HG02623 (cell line): ENCODE measurements at regions not wholly inside any gene's neighbourhood (a gene's known extent, or its start where the extent isn't known, plus 50 kb on each side); places are given as distances from the start of the nearest gene placed in this dataset.
A peak's percentile ranks its signal among the peaks of the same experiment; 100 is the strongest.
"Not testable (repeated sequence)": the region's sequence is repeated elsewhere in the genome, so short reads cannot be mapped to it uniquely, and the experiment has no call there.

ENCODE experiments used
- ATAC-seq: cut with Tn5 transposase; IDR thresholded peaks from one replicate; pipeline ENCODE4 v1.9.1; 2021; ENCODE audit warnings: moderate library complexity; ENCODE audit not compliant: unreplicated experiment

DNA sequence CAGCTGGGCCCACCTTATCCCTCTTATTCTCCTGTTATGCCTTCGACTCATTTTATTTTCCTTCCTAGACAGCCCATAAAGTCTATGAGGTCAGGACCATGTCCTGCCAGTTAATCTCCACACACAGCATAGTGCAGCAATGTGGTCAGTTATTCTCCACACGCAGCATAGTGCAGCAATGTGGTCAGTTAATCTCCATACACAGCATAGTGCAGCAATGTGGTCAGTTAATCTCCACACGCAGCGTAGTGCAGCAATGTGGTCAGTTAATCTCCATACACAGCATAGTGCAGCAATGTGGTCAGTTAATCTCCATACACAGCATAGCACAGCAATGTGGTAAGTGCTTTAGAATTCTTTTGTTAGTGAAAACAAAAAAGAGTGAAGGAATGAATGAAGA lies 77.8 kb downstream of the TEX36 start:
- ATAC-seq = no peak

DNA sequence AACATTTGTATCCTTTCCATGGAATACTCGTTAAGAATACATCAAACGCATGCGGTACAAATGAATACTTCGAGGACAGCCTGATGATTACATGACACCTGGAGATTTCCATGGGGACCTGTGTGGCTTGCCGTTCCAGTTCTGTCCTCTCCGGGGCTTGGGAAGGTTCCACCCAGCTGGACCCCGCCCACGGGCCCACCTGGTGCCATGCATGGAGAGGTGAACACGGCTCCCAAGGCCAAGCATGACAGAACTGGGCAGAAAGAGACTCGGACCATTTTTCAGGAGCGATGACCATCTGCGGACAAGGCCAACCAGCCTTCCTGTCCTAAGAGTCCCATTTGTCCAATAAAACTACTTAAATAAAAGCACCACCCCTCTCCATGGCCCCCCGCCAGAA lies 80.1 kb downstream of the TEX36 start:
- ATAC-seq = no peak

DNA sequence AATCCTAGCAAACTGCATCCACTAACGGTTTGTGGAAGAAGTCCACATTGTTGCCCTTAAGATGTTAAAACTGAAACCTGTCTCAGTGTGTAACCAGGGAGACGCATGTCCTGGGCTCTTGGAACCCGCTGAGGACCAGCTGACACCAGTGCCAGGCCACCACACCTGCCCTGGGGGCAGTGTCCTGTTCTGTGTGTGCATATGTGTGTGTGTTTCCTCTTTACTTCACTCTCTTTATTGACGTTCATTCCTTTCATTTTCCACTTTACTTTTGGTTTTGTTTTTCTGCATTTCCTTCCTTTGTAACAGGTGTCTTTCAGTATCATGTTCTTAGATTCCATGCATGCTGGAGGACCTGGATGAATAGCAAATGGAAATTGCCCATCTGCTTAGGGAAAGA lies 83.8 kb downstream of the TEX36 start:
- no peak for ATAC-seq

DNA sequence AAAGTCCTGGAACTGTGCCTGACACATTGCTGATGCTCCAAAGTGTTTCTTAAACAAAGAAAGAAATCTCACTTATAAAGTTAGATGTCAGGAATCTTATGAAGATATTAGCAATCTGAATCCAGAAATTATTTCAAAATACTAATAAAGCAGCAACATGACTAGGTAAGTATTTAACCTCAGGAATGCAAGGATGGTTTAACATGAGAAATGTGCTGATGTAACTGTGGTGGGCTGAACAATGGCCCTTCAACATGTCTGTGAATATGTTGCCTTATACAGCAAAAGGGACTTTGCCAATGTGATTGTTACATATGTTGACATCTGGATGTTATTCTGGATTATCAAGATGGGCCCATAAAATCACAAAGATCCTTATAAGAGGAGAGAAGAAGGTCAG lies 87.1 kb downstream of the TEX36 start:
- no peak for ATAC-seq

DNA sequence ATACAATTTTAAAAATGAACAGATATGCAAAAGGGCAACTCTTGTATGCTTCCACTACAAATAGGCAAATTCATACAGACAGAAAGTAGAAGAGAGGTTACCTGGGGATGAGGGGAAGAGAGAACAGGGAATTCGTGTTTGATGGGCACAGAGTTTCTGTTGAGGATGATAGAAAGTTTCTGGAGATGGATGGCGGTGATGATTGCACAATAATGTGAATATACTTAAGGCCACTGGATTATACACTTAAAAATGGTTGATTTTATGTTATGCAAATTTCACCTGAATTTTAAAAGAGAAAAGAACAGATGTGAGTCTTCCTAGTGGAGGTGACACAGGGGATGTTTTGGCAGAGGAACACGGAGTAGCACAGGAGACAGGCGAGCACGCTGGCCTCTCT lies 89.3 kb downstream of the TEX36 start:
- no peak for ATAC-seq

DNA sequence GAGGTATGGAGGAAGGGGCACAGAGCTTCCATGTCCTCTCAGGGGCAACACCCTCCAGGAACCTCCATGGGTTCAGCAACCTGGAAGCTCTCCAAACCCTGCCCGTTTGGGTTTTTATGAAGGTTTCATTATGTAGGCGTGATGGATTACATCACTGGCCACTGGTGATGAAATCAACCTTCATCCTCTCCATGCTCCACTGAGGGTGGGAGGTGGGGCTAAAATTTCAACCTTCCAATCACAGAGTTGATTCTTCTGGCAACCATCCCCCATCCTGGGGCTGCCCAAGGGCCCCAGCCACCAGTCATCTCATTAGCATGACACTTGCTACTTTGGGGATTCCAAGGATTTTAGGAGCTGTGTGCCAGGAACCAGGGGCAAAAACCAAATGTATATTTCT lies 90.1 kb downstream of the TEX36 start:
- ATAC-seq = no peak

DNA sequence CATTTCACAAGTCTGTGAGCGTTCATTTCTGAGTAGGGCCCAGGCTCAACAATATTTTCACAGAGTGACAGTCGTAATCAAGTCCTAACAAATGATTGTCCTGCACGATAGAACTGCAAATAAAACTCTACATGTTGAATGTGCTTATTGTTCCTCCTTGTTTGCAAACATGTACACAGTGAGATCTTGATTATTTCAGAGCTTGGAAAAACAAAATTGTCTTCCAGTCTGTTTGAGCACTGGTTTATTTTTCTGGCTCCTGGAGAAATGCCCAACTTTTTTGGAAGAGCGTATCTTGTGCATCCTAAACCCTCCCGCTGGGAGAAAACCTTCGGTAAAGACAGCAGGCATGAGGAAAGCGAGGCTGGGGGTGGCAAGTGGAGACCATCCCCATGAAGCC lies 91.1 kb downstream of the TEX36 start:
- no peak for ATAC-seq

DNA sequence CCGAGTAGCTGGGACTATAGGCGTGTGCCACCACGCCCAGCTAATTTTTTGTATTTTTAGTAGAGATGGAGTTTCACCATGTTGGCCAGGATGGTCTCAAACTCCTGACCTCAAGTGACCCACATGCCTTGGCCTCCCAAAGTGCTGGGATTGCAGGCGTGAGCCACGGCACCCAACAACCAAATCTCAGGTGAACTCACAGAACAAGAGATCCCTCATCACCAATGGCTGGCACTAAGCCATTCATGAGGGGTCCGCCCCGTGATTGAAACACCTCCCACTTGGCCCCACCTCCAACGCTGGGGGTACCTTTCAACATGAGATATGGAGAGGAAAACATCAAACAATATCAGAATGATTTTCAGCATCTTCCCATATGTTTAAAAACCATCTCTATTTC lies 94.2 kb downstream of the TEX36 start:
- ATAC-seq = not testable (repeated sequence)

DNA sequence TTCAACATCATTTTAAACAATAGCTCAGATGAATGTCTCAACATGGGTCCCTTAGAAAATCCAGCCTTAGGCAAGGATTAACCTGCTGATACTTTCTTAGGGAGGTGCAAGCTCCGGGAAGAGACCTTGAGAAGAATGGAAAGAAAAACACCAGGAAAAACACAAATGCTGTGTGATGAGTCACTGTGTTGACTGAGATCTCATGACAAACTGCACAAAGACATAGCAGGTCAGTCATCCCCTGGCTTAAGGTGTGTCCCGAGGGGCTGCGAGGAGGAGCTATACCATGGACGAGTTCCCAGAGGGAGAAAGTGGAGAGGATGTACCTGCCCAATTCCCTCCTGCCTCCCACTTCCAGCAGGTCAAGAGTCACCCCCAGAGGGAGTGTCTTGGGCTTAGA lies 98.0 kb downstream of the TEX36 start:
- ATAC-seq = no peak

DNA sequence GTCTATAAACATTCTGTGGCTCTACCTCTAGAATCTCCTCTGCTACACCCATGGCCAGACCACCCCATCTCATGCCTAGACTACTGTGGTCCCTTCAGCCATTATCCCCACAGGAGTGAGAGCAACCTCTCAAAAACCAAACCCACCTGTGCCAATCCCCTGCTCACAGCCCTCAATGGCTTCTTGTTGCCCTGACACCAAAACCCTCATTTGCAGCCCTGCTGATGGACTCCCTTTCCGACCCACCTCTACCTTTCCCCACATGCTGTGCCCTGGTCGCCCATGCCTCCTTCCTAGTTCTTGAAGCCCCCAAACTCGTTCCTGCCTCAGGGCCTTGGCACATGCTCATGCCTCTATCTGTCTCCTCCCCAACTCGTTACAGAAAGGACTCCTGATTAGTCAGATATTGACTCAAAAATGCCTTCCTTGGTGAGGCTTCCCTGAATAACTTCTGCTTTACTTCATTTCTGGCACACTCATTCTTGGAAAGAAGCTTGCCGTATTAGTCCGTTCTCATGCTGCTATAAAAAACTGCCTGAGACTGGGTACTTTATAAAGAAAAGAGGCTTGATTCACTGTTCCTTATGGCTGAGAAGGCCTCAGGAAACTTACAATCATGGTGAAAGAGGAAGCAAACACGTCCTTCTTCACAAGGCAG lies 104.2 kb downstream of the TEX36 start:
- no peak for ATAC-seq

DNA sequence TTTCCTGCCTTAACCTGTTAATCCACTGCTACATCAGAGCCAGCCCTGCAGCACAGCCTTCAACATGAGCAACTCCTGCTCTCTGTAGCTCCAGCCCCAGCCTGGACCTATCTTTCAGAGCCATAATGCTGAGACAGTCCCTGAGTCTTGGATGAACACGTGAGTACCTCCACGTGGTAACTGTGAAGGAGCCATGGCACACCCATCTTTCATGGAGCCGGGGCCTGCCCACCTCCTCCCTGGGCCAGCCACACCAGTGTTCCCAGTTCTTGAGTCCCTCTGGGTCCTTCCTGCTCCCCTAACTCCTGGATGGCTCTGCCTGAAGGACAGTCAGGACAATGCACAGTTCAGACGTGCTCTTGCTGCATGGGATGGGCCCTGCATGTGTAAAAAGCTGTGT lies 107.1 kb downstream of the TEX36 start:
- no peak for ATAC-seq

DNA sequence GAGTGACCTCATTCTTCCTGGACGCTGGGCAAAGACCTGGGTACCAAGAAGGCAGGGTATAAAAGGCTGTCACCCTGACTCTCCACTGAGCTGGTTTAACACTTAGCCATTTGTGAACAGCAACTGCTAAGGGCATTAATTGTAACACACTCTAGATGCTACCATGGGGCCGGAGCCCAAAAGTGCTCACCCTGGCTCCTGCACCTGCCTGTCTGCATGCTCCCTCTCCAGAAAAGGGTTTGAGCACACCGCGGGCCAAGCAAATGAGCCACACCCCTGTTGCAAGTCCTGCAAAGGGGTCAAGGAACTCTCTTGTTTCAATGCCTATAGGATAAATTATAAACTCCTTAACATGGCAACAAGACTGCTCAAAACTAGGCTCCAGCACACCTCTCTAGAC lies 114.8 kb downstream of the TEX36 start:
- no peak for ATAC-seq

DNA sequence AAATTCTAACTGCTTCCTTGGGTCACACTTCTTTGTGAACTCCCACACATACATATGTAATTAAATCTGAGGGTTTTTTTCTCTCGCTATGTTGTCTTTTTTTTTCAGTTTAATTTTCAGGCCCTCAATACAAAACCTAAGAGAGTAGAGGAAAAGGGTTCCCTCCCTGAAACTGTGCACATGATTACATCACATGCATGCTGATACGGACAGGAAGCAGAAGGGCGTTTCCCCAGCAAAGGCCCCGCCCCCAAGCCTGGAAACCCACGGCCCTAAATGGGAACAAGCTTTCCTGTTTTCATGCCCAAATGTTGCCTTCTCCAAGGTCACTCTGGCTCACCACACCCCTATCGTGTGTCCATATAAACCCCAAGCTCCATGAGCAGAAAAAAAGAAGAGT lies 115.4 kb downstream of the TEX36 start:
- ATAC-seq = no peak

DNA sequence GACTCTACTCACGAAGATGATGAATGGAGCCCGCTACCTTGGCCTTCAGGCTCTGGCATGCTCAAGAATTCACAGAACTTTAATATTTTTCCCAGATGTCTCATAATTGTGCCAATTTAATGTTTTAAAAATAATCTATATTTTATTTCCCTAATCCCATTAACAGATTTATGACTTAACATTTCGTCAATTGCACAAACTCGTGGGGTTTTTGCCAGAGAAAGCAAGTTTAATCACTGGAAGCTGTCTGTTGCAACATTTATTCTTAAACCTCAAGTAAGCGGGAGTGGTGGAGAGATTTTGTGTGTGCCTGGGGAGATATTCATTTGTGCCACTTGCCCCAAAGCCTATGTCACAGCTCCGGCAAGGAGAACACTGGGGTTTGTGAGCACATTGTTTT lies 117.9 kb downstream of the TEX36 start:
- no peak for ATAC-seq

DNA sequence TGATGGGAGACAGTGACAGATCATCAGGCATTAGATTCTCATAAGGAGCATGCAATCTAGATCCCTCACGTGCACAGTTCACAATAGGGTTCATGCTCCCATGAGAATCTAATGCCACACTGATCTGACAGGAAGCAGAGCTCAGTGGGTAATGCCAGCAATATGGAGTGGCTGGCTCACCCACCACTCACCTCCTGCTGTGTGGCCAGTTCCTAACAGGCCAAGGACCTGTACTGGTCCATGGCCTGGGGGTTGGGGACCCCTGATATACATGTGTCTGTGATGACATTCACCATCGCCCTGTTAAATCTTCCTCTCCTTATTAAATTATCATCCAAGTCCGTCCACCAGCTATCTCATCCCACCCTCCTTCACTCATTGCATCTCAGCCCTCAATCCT lies 118.4 kb downstream of the TEX36 start:
- ATAC-seq = no peak

DNA sequence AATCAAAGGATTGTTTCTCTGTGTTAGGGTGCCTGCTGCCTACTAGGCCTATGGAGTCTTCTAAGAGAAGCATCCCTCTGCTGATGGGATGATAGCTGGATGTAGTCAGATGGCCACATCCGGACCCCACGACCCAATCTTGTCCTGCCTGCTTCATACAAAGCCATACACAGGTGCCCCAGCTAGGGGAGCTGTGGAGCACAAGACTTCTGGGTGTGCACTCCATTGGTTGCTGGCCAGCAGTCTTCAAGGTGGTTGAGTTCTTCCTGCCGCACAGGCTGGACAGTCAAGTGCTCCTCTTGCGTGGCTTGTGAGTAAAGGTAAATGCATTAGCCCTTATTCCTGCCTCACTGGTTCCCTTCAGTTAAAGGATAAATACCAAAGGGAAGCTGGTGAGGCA lies 120.2 kb downstream of the TEX36 start:
- ATAC-seq = no peak

DNA sequence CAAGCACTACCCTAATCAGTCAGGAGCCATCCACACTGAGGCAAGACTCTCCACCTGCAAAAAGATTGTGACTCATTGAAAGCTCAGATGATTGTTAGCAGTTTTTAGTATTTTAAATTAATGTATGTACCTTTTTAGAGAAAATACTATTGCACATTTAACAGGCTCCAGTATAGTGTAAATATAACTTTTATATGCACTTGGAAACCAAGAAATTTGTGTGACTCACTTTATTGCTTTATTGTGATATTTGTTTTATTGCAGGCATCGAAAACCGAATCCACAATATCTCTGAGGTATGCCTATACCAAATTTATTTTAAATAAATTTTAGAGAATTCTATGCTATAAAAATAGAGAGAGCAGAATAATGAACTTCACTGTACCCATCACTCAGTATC lies 122.0 kb downstream of the TEX36 start:
- no peak for ATAC-seq

DNA sequence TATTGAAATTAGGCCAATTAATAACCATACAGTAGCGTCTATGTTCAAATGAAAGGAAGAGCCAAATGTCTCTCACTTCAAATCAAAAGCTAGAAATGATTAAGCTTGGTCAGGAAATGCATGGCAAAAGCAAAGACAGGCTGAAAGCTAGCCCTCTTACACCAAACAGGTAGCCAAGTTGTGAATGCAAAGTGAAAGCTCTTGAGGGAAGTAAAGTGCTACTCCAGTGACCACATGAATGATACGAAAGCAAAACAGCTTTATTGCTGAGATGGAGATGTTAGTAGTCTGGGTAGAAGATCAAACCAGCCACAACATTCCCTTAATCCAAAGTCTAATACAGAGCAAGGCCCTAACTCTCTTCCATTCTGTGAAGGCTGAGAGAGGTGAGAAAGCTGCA lies 123.8 kb downstream of the TEX36 start:
- ATAC-seq = peak; percentile 68

DNA sequence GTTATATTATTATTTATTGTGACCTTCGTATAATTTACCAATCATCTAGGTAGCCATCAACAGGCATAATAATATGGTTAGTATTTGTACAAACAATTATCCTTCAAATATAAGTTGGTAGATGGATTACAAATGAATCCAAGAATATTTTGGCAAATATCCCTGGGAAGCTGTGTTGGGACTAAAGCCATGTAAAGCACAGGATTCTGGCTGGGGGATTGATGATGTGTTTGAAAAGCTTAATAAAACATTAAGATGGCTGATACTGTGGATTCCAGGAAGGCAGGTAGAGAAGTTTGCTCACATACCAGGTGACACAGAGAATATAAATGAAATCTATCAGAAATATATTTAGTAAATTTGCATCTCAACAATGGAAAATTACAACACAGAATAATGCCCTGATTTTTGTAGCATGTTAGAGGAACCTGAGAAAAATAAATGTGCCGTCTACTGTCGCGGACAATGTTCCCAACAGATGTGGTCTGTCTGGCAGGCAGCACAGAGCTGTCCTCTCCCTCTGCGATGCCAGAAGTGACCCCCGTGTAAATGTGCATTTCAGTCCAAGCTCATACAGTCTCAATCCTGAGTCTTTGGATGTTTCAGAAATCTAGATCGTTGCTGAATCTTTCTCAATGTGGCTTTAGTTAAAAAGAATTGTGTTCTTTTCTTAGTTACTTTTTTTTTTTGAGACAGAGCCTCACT lies 125.0 kb downstream of the TEX36 start:
- no peak for ATAC-seq

DNA sequence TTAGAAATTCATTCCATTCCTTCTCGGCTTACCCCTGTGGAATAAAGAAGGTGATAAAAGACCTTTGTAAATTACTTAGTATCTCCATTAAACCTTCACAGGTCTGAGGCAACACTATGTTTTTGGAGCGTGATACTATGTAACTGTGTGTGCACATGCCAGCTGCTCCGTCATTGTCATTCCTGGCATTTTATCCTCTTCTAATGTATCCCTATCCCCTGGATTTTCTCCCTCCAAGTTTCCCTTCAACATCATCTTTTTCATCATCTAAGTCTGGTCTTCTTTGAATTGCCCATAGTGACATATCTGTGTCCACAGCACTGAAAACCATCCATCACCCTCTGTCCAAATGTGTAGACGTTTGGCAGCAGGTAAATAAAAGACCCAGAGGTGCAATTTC lies 125.7 kb downstream of the TEX36 start:
- ATAC-seq = no peak

DNA sequence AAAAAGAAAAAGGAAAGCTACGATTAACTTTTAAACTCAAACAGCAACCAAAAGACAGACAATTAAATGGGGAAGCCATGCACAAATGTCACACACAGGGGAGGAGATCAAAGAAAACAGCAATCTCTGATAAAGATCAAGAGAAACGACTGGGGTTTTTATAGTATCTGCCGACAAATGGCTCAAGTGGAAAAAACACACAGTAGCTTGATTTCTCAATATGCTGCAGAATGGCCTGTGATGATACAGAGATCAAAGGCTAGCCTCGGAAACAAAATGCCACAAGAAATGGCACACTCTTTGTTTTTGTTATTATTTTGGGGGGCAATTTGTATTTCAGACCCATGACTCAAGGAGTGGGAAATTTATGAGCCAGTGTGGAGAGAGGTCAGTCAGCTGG lies 126.1 kb downstream of the TEX36 start:
- no peak for ATAC-seq

DNA sequence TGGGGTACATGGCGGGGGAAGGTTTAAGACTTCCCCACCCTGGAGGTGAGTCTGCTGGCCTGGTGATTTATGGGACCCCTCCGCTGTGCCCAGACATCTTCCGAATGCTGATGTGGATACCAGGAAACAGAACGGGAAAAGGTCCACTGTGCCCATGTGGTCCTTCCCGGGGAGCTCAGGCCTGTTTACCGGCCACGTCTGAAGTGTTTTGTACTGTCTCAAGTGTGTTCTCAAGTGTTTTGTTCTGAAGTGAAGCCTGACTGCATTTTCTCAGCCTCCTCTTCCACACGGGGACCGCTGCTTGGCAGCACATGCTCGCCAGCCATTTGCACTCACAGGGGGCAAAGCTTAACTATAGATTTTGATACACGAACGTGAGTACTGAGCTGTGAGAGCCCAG lies 127.2 kb downstream of the TEX36 start:
- ATAC-seq = no peak

DNA sequence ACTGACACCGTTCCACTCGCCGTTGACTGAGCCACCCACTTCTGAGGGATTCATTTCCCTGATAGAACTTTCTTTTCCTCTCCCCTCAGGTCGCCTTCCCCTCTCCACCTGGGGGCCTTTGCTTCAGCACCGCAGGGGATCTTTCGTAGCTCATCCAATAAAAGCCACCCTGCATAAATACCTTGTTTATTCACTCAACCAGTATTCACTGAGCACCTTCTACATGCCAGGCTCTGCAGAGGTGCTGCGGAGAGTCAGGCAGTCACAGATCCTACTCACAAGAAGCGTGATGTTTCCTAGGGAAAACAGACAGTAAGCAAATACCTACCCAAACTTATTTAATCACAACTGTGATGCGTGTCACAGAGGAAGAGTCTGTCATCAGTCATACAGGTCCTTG lies 127.7 kb downstream of the TEX36 start:
- ATAC-seq = no peak
